Body of pancreas (tissue), 4 donors: ENCODE measurements at regions not wholly inside any gene's neighbourhood (a gene's known extent, or its start where the extent isn't known, plus 50 kb on each side); places are given as distances from the start of the nearest gene placed in this dataset.
"Not testable (repeated sequence)": the region's sequence is repeated elsewhere in the genome, so short reads cannot be mapped to it uniquely, and the experiment has no call there.

Experiments
- ATAC-seq: fragments of 150-250 bp; one replicate; pipeline ENCODE4 v1.9.1; 2016
- DNase-seq, 4 donors: peaks; one replicate each; pipeline ENCODE4 v3.0.0-alpha.2; 2019
- H3K27ac ChIP-seq, 4 donors: fragments of 200-600 bp; sonication (generic); 1 replicate in 3 of 4; 2 replicates in 1 of 4; pipeline versions ENCODE4 v1.5.1 to v1.6.1; 2016 to 2019; ENCODE audit warnings: mild to moderate bottlenecking in 1 of 4, mixed read lengths in 1 of 4, moderate library complexity in 1 of 4
- H3K27me3 ChIP-seq, 2 donors: fragments of 200-600 bp; sonication (generic); one replicate each; pipeline ENCODE4 v1.6.0; 2016; ENCODE audit warnings: mild to moderate bottlenecking in 1 of 2
- H3K36me3 ChIP-seq, 2 donors: fragments of 200-600 bp; sonication (generic); replicated peaks in 1 of 2; 2 replicates each; pipeline ENCODE4 v1.5.1; 2016; ENCODE audit warnings: low read depth in 2 of 2; ENCODE audit not compliant: insufficient read depth in 1 of 2
- H3K4me1 ChIP-seq: fragments of 200-600 bp; sonication (generic); one replicate; pipeline ENCODE4 v1.6.0; 2016
- H3K4me3 ChIP-seq, 2 donors: fragments of 200-600 bp; sonication (generic); 1 replicate in 1 of 2; 2 replicates in 1 of 2; pipeline ENCODE4 v1.5.1; 2016 to 2019
- H3K9me3 ChIP-seq, 3 donors: fragments of 200-600 bp; sonication (generic); 1 replicate in 2 of 3; 2 replicates in 1 of 3; pipeline ENCODE4 v1.5.1; 2016
- CTCF ChIP-seq, 7 experiments: fragments of 450-650 bp in 4 of 7; fragments of 200-600 bp in 3 of 7; sonication (generic) in 3 of 7; IDR thresholded peaks; one replicate each; pipeline ENCODE4 v1.5.1; 2016 to 2019; ENCODE audit warnings: antibody characterized with exemption in 7 of 7
- POLR2A ChIP-seq, 3 donors: fragments of 450-650 bp; IDR thresholded peaks; one replicate each; pipeline ENCODE4 v1.6.1; 2016; ENCODE audit warnings: antibody characterized with exemption in 3 of 3, mild to moderate bottlenecking in 2 of 3
- WGBS, 2 donors: methylation state at CpG; one replicate each; pipeline ENCODE4 v1.1.5; 2017; 5-methylcytosine and 5-hydroxymethylcytosine counted together
- intact Hi-C: fragments of 100-400 bp; cut with DNase I; formaldehyde crosslinking; loops from one replicate; pipeline ENCODE4 v1.15.1; 2023

- H3K27ac ChIP-seq: no peak overlapping the region
- no peaks in the 10 kb centered on the region for H3K9me3 ChIP-seq
- DNase-seq (no peak), ATAC-seq (no peak)
- no peaks in the 10 kb centered on the region for H3K36me3 ChIP-seq
- no peaks in the 10 kb centered on the region for H3K4me1 ChIP-seq
- TF ChIP-seq POLR2A (IDR thresholded peaks at IDR 0.05) (no peak), CTCF (IDR thresholded peaks at IDR 0.05) (no peak)
- intact Hi-C loops: no loop called here
- H3K4me3 ChIP-seq: no peak overlapping the region
- H3K27me3 ChIP-seq: no peaks in the 10 kb centered on the region
These were observed 126.3 kb upstream of the HEY2 start for GRCh38 chr6:125623085-125623484.

- WGBS, 2 donors: 33 to 50% methylated on average over 1 of the region's 1 CpG
These were observed 118.3 kb upstream of the HEY2 start for GRCh38 chr6:125631165-125631564.

GRCh38 chr6:125636011-125636410, 113.4 kb upstream of the HEY2 start:
- H3K4me3 ChIP-seq, DNase-seq, H3K27ac ChIP-seq, intact Hi-C loops, H3K9me3 ChIP-seq, H3K36me3 ChIP-seq, H3K27me3 ChIP-seq, ATAC-seq, H3K4me1 ChIP-seq: not testable (repeated sequence)
- WGBS, 2 donors: 86 to 94% methylated on average over 2 of the region's 2 CpGs

More at GRCh38 chr6:125631165-125631564, 118.3 kb upstream of the HEY2 start:
- no peaks in the 10 kb centered on the region for H3K27me3 ChIP-seq
- no peak overlapping the region for H3K27ac ChIP-seq
- DNase-seq: no peak
- no peaks in the 10 kb centered on the region for H3K36me3 ChIP-seq
- intact Hi-C loops: no loop called here
- TF ChIP-seq CTCF (IDR thresholded peaks at IDR 0.05) (no peak), POLR2A (IDR thresholded peaks at IDR 0.05) (no peak)
- ATAC-seq: no peak
- no peaks in the 10 kb centered on the region for H3K9me3 ChIP-seq
- H3K4me3 ChIP-seq: no peak overlapping the region
- no peaks in the 10 kb centered on the region for H3K4me1 ChIP-seq

GRCh38 chr6:125636671-125637070, 112.8 kb upstream of the HEY2 start:
- no peak for ATAC-seq
- intact Hi-C loops: no loop called here
- Histone ChIP-seq H3K4me1 (no peaks in the 10 kb centered on the region), H3K36me3 (no peaks in the 10 kb centered on the region), H3K4me3 (no peak overlapping the region), H3K27ac (no peak overlapping the region), H3K9me3 (no peaks in the 10 kb centered on the region), H3K27me3 (no peaks in the 10 kb centered on the region)
- TF ChIP-seq CTCF (IDR thresholded peaks at IDR 0.05) (no peak), POLR2A (IDR thresholded peaks at IDR 0.05) (no peak)
- 82 to 100% methylated on average over 1 of the region's 1 CpG for WGBS, 2 donors
- DNase-seq: no peak

- no peaks in the 10 kb centered on the region for H3K4me1 ChIP-seq
- 83 to 89% methylated on average over 2 of the region's 2 CpGs for WGBS, 2 donors
- intact Hi-C loops: no loop called here
- no peak for ATAC-seq
- no peaks in the 10 kb centered on the region for H3K36me3 ChIP-seq
- no peak overlapping the region for H3K27ac ChIP-seq
- no peak for DNase-seq
- H3K27me3 ChIP-seq: no peaks in the 10 kb centered on the region
- no peaks in the 10 kb centered on the region for H3K9me3 ChIP-seq
- no peak for TF ChIP-seq CTCF (IDR thresholded peaks at IDR 0.05)
- TF ChIP-seq POLR2A (IDR thresholded peaks at IDR 0.05): no peak
- H3K4me3 ChIP-seq: no peak overlapping the region
These were observed 112.2 kb upstream of the HEY2 start for GRCh38 chr6:125637207-125637606.
